ENCODE measurements at regions not wholly inside any gene's neighbourhood (a gene's known extent, or its start where the extent isn't known, plus 50 kb on each side); places are given as distances from the start of the nearest gene placed in this dataset.

DNA sequence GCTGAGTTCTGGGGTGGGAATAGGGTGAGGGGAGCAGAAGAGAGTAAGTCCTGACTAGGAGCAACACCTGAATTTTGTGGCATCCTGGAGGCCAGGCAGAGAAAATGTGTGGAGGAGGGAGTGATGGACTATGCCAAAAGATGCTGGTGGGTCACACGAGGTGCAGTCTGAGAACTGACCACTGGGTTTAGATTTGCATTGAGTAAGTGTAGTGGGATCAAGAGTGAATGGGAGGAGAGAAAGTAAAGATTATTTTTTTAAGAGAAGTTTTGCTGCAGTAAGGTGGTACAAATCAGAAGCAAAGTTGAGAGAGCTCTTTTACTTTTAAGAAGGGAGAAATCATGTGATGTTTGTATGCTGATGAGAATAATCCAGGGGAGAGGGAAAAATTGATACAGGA lies 405.1 kb downstream of the DLEU7 start:
- ATAC-seq, result no peak
- TF ChIP-seq ZNF565 (CRISPR knock-in tag; conservative IDR thresholded peaks at IDR 0.05; ENCODE audit: low read depth) (no peak), ZC3H10 (CRISPR knock-in tag; IDR thresholded peaks at IDR 0.05) (no peak), POU6F1 (CRISPR knock-in tag; IDR thresholded peaks at IDR 0.05; ENCODE audit: borderline replicate concordance, low read depth) (no peak), GLIS3 (CRISPR knock-in tag; IDR thresholded peaks at IDR 0.05) (no peak), ZNF8 (CRISPR knock-in tag; IDR thresholded peaks at IDR 0.05) (no peak), ARNTL (CRISPR knock-in tag; IDR thresholded peaks at IDR 0.05; ENCODE audit: borderline replicate concordance, low read depth) (no peak), ZFP30 (CRISPR knock-in tag; IDR thresholded peaks at IDR 0.05) (no peak), PPARA (CRISPR knock-in tag; IDR thresholded peaks at IDR 0.05; ENCODE audit: borderline replicate concordance) (no peak), RARB (CRISPR knock-in tag; IDR thresholded peaks at IDR 0.05) (no peak), SNAI2 (CRISPR knock-in tag; IDR thresholded peaks at IDR 0.05) (no peak), ZFP3 (CRISPR knock-in tag; IDR thresholded peaks at IDR 0.05) (no peak), TCF4 (CRISPR knock-in tag; IDR thresholded peaks at IDR 0.05; ENCODE audit: borderline replicate concordance) (no peak), CSRNP3 (CRISPR knock-in tag; IDR thresholded peaks at IDR 0.05) (no peak)
- TF ChIP-seq, protein P1, sequence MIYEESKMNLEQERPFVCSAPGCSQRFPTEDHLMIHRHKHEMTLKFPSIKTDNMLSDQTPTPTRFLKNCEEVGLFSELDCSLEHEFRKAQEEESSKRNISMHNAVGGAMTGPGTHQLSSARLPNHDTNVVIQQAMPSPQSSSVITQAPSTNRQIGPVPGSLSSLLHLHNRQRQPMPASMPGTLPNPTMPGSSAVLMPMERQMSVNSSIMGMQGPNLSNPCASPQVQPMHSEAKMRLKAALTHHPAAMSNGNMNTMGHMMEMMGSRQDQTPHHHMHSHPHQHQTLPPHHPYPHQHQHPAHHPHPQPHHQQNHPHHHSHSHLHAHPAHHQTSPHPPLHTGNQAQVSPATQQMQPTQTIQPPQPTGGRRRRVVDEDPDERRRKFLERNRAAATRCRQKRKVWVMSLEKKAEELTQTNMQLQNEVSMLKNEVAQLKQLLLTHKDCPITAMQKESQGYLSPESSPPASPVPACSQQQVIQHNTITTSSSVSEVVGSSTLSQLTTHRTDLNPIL (CRISPR knock-in tag; IDR thresholded peaks at IDR 0.05; ENCODE audit: low read depth), result no peak

- TF ChIP-seq ARNTL (CRISPR knock-in tag; IDR thresholded peaks at IDR 0.05; ENCODE audit: borderline replicate concordance, low read depth) (no peak), SNAI2 (CRISPR knock-in tag; IDR thresholded peaks at IDR 0.05) (no peak), ISL1 (CRISPR knock-in tag; IDR thresholded peaks at IDR 0.05) (no peak), ZFP30 (CRISPR knock-in tag; IDR thresholded peaks at IDR 0.05) (no peak), OSR1 (CRISPR knock-in tag; IDR thresholded peaks at IDR 0.05) (no peak), ESRRG (CRISPR knock-in tag; IDR thresholded peaks at IDR 0.05) (no peak), GLIS3 (CRISPR knock-in tag; IDR thresholded peaks at IDR 0.05) (no peak), RARB (CRISPR knock-in tag; IDR thresholded peaks at IDR 0.05) (no peak)
- TF ChIP-seq, protein P1 (CRISPR knock-in tag; IDR thresholded peaks at IDR 0.05; ENCODE audit: low read depth), result no peak
- ATAC-seq, result no peak
These were observed 402.4 kb downstream of the DLEU7 start for GRCh38 chr13:50441130-50441529.

- ATAC-seq, result no peak
These were observed 398.8 kb downstream of the DLEU7 start for GRCh38 chr13:50444726-50445125.

GRCh38 chr13:50446611-50447010 lies 396.9 kb downstream of the DLEU7 start:
- no peak for ATAC-seq
- TF ChIP-seq ESRRG (CRISPR knock-in tag; IDR thresholded peaks at IDR 0.05) (no peak), ISL1 (CRISPR knock-in tag; IDR thresholded peaks at IDR 0.05) (peak; percentile 33; the same call in 1 of the 2 replicates)

More at GRCh38 chr13:50444726-50445125, 398.8 kb downstream of the DLEU7 start:
- TF ChIP-seq ZC3H10 (CRISPR knock-in tag; IDR thresholded peaks at IDR 0.05) (no peak), TOX (CRISPR knock-in tag; IDR thresholded peaks at IDR 0.05; ENCODE audit: borderline replicate concordance) (no peak), ZNF70 (CRISPR knock-in tag; IDR thresholded peaks at IDR 0.05) (no peak), SNAI2 (CRISPR knock-in tag; IDR thresholded peaks at IDR 0.05) (no peak), RARB (CRISPR knock-in tag; IDR thresholded peaks at IDR 0.05) (no peak), ARNTL (CRISPR knock-in tag; IDR thresholded peaks at IDR 0.05; ENCODE audit: borderline replicate concordance, low read depth) (no peak), OSR1 (CRISPR knock-in tag; IDR thresholded peaks at IDR 0.05) (no peak)

DNA sequence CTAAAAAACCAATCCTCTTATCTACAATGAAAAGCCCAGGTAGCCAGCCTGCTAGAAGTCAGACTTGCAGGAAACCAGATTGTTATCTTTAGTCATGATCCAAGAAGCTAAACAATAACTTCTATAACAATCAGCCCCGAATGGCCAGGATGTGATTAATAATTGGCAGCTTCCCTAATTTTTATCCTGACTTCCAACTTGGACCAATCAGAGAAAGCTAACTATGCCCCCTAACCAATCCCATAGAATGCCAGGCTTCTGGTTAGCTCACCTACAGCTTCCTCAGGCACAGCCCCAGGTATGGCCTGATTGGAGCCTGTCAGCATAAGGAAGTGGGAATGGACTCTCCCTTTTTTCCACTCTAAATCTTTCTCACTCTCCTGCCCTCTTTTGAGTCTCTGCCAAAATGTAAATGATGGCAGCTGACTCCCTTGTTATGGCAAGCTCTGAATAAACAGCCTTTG lies 394.9 kb downstream of the DLEU7 start:
- ATAC-seq, result no peak
- TF ChIP-seq ZNF70 (CRISPR knock-in tag; IDR thresholded peaks at IDR 0.05) (no peak), PPARA (CRISPR knock-in tag; IDR thresholded peaks at IDR 0.05; ENCODE audit: borderline replicate concordance) (no peak), TOX (CRISPR knock-in tag; IDR thresholded peaks at IDR 0.05; ENCODE audit: borderline replicate concordance) (no peak), ZNF8 (CRISPR knock-in tag; IDR thresholded peaks at IDR 0.05) (no peak), PATZ1 (CRISPR knock-in tag; IDR thresholded peaks at IDR 0.05; ENCODE audit: borderline replicate concordance) (no peak), OSR1 (CRISPR knock-in tag; IDR thresholded peaks at IDR 0.05) (no peak), CSRNP3 (CRISPR knock-in tag; IDR thresholded peaks at IDR 0.05) (no peak), RARB (CRISPR knock-in tag; IDR thresholded peaks at IDR 0.05) (no peak), ZC3H10 (CRISPR knock-in tag; IDR thresholded peaks at IDR 0.05) (no peak), BACH2 (CRISPR knock-in tag; IDR thresholded peaks at IDR 0.05; ENCODE audit: borderline replicate concordance) (no peak), CSDC2 (CRISPR knock-in tag; IDR thresholded peaks at IDR 0.05) (no peak), ISL1 (CRISPR knock-in tag; IDR thresholded peaks at IDR 0.05) (no peak), SNAI2 (CRISPR knock-in tag; IDR thresholded peaks at IDR 0.05) (no peak), ARNTL (CRISPR knock-in tag; IDR thresholded peaks at IDR 0.05; ENCODE audit: borderline replicate concordance, low read depth) (no peak)
- TF ChIP-seq, protein P1 (CRISPR knock-in tag; IDR thresholded peaks at IDR 0.05; ENCODE audit: low read depth), result no peak

All from SK-N-SH treated with all-trans-retinoic acid at 6 μM for 48 hours (cell line).